Renal cortical epithelial cell (primary cell): ENCODE measurements at regions not wholly inside any gene's neighbourhood (a gene's known extent, or its start where the extent isn't known, plus 50 kb on each side); places are given as distances from the start of the nearest gene placed in this dataset.

ENCODE experiments used
- DNase-seq: peaks from one replicate; pipeline ENCODE4 v3.0.0-alpha.2; 2011; ENCODE audit warnings: low read depth

GRCh38 chr12:113521708-113522107 lies 50.0 kb upstream of the LHX5 start:
- no peak for DNase-seq
